Adrenal gland (tissue), 5 donors: ENCODE measurements at regions not wholly inside any gene's neighbourhood (a gene's known extent, or its start where the extent isn't known, plus 50 kb on each side); places are given as distances from the start of the nearest gene placed in this dataset.

ENCODE experiments used
- POLR2A ChIP-seq, 2 donors: fragments of 450-650 bp; IDR thresholded peaks; one replicate each; pipeline ENCODE4 v1.6.1; 2017; ENCODE audit warnings: antibody characterized with exemption in 2 of 2, mild to moderate bottlenecking in 2 of 2, moderate library complexity in 1 of 2
- TF ChIP-seq, protein P1 (sequence below), 6 experiments: fragments of 450-650 bp in 4 of 6; fragments of 200-600 bp in 2 of 6; sonication (generic) in 1 of 6; IDR thresholded peaks; 1 replicate in 5 of 6; 2 replicates in 1 of 6; pipeline versions ENCODE4 v1.5.1 to v1.8.0; 2016 to 2021; ENCODE audit warnings: antibody characterized with exemption in 6 of 6, mild to moderate bottlenecking in 2 of 6, moderate library complexity in 1 of 6
- donor health status: DM: no; HTN: no; CAD: no.

DNA sequence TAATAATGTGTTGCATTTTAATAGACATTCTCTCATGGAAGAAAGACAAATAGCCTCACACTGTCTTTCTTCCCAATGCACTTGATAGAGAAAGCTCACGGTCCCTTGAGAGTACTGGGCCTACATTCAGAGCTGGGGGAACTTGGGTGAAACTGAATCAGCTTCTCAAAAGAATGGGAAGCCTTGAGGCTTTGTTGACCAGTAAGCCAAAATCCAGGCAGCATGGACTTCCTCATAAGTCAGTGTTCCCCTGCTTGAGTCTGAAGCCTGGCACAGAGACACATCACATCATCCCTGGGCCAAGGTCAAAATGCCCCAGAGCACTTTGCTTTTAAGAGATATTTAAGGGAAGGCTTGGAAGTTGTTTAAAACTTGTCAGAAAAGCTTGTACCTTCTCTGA, 302.2 kb upstream of the SALL1 start:
- TF ChIP-seq, protein P1, sequence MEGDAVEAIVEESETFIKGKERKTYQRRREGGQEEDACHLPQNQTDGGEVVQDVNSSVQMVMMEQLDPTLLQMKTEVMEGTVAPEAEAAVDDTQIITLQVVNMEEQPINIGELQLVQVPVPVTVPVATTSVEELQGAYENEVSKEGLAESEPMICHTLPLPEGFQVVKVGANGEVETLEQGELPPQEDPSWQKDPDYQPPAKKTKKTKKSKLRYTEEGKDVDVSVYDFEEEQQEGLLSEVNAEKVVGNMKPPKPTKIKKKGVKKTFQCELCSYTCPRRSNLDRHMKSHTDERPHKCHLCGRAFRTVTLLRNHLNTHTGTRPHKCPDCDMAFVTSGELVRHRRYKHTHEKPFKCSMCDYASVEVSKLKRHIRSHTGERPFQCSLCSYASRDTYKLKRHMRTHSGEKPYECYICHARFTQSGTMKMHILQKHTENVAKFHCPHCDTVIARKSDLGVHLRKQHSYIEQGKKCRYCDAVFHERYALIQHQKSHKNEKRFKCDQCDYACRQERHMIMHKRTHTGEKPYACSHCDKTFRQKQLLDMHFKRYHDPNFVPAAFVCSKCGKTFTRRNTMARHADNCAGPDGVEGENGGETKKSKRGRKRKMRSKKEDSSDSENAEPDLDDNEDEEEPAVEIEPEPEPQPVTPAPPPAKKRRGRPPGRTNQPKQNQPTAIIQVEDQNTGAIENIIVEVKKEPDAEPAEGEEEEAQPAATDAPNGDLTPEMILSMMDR (IDR thresholded peaks at IDR 0.05): no peak
- TF ChIP-seq POLR2A (IDR thresholded peaks at IDR 0.05): no peak
